ENCODE measurements at regions not wholly inside any gene's neighbourhood (a gene's known extent, or its start where the extent isn't known, plus 50 kb on each side); places are given as distances from the start of the nearest gene placed in this dataset.

GRCh38 chr5:19406576-19407365 is 581.2 kb downstream of the CDH18 start:
- no peak for DNase-seq (ENCODE audit: extremely low read depth in 1 of 2, low read depth in 1 of 2)

- no peak for DNase-seq (ENCODE audit: extremely low read depth in 1 of 2, low read depth in 1 of 2)
These were observed 579.9 kb downstream of the CDH18 start for GRCh38 chr5:19408149-19408548.

GRCh38 chr5:19411936-19412335 is 576.1 kb downstream of the CDH18 start:
- DNase-seq (ENCODE audit: extremely low read depth in 1 of 2, low read depth in 1 of 2) = no peak
